PC-9 (cell line): ENCODE measurements at regions not wholly inside any gene's neighbourhood (a gene's known extent, or its start where the extent isn't known, plus 50 kb on each side); places are given as distances from the start of the nearest gene placed in this dataset.

Experiments used
- BruUV-seq: library from RNA; stranded (reverse); fragments of 400-500 nt; replicated peaks from 2 replicates; lab custom pipeline; 2021; lab: Mats Ljungman, UMichigan
- CTCF ChIA-PET: fragments of 300-600 bp; sonication (Branson Sonifier 250); formaldehyde crosslinking; loops from one replicate; lab custom pipeline; 2022; ENCODE audit warnings: antibody characterized with exemption; lab: Charles Lee
- POLR2A ChIA-PET: fragments of 300-600 bp; sonication (Branson Sonifier 250); formaldehyde crosslinking; loops from one replicate; lab custom pipeline; 2022; ENCODE audit warnings: antibody characterized with exemption; ENCODE audit not compliant: unreplicated experiment; lab: Charles Lee
- DNase-seq, 2 experiments: peaks; one replicate each; pipeline versions ENCODE4 v3.0.0 to v3.0.0-alpha.2; 2015 to 2022; ENCODE audit warnings: mixed read lengths in 1 of 2
- H2AFZ ChIP-seq: fragments of 200-600 bp; sonication (generic); 2 replicates; pipeline ENCODE4 v1.8.1; 2017; ENCODE audit warnings: antibody characterized with exemption
- H3F3A ChIP-seq: fragments of 200-600 bp; sonication (generic); 2 replicates; pipeline ENCODE4 v1.8.1; 2017; ENCODE audit warnings: antibody characterized with exemption, mild to moderate bottlenecking, low read depth; ENCODE audit not compliant: insufficient read depth
- H3K27ac ChIP-seq: fragments of 200-600 bp; sonication (generic); 2 replicates; pipeline ENCODE4 v1.6.1; 2016; ENCODE audit warnings: mixed run types
- H3K27me3 ChIP-seq: fragments of 200-600 bp; sonication (generic); 2 replicates; pipeline ENCODE4 v1.6.1; 2016; ENCODE audit warnings: low read depth, mixed run types; ENCODE audit not compliant: insufficient read depth
- H3K36me3 ChIP-seq: fragments of 200-600 bp; sonication (generic); 2 replicates; pipeline ENCODE4 v1.6.1; 2016; ENCODE audit warnings: low read depth, mixed run types
- H3K4me1 ChIP-seq: fragments of 200-600 bp; sonication (generic); replicated peaks from 2 replicates; pipeline ENCODE4 v1.6.1; 2016; ENCODE audit warnings: mixed run types; ENCODE audit not compliant: insufficient read depth
- H3K4me2 ChIP-seq: fragments of 200-600 bp; sonication (generic); 2 replicates; pipeline ENCODE4 v1.6.1; 2017; ENCODE audit warnings: mixed run types
- H3K4me3 ChIP-seq: fragments of 200-600 bp; sonication (generic); 2 replicates; pipeline ENCODE4 v1.6.1; 2016; ENCODE audit warnings: mixed run types
- H3K79me2 ChIP-seq: fragments of 200-600 bp; sonication (generic); 2 replicates; pipeline ENCODE4 v1.6.1; 2017; ENCODE audit warnings: low read depth, mixed run types
- H3K9me2 ChIP-seq: fragments of 200-600 bp; sonication (generic); 2 replicates; pipeline ENCODE4 v1.8.1; 2017; ENCODE audit warnings: mild to moderate bottlenecking; ENCODE audit not compliant: insufficient read depth
- H3K9me3 ChIP-seq: fragments of 200-600 bp; sonication (generic); 2 replicates; pipeline ENCODE4 v1.8.1; 2016; ENCODE audit warnings: low read depth; ENCODE audit not compliant: insufficient read depth
- H4K20me1 ChIP-seq: fragments of 200-600 bp; sonication (generic); 2 replicates; pipeline ENCODE4 v1.8.1; 2017; ENCODE audit not compliant: insufficient read depth
- CTCF ChIP-seq: fragments of 200-600 bp; sonication (generic); conservative IDR thresholded peaks from 2 replicates; pipeline ENCODE4 v1.6.1; 2017; ENCODE audit warnings: mixed run types, antibody characterized with exemption, mild to moderate bottlenecking, moderate library complexity
- EZH2 ChIP-seq: fragments of 200-600 bp; sonication (generic); IDR thresholded peaks from 2 replicates; pipeline ENCODE4 v1.8.0; 2017; ENCODE audit warnings: antibody characterized with exemption, low read depth
- intact Hi-C: fragments of 100-400 bp; cut with micrococcal nuclease; formaldehyde crosslinking; loops from one replicate; pipeline ENCODE4 v1.10.0; 2022; ENCODE audit not compliant: unreplicated experiment

DNA sequence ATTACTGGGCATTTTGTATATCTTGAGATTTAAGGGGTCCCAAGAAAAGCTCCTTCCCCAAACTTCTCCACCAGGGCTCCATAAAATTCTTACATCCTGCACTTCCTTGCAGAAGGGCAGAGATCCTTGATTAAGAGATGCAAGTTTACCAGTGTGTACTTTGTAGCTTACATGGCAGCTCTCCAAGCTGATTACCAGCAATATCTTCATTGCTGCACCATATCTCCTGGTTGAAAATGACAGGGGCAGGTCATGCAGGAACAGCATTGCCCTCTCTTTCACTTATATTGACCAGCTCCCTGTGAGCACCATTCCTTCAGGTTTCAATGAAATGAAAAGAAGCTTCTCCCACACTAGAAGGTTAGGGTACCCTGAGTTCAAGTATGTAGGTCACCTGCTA is 184.6 kb upstream of the PHYHIPL start:
- intact Hi-C loops: no loop called here
- H3K4me3 ChIP-seq: no peak overlapping the region
- no peaks in the 10 kb centered on the region for H3K79me2 ChIP-seq
- no peaks in the 10 kb centered on the region for H3K9me2 ChIP-seq
- ChIA-PET POLR2A (no interaction called here), CTCF (no interaction called here)
- no peaks in the 10 kb centered on the region for H3K9me3 ChIP-seq
- H3K27ac ChIP-seq: no peak overlapping the region
- no peaks in the 10 kb centered on the region for H4K20me1 ChIP-seq
- H3K27me3 ChIP-seq: no peaks in the 10 kb centered on the region
- TF ChIP-seq CTCF: no peak
- TF ChIP-seq EZH2: no peak
- no TSS peak for BruUV-seq
- H3K4me2 ChIP-seq: no peak overlapping the region
- H3K36me3 ChIP-seq: no peaks in the 10 kb centered on the region
- DNase-seq: no peak
- H3K4me1 ChIP-seq: no peaks in the 10 kb centered on the region
- no peak overlapping the region for H2AFZ ChIP-seq
- no peaks in the 10 kb centered on the region for H3F3A ChIP-seq

GRCh38 chr10:58992830-58993460 is 183.5 kb upstream of the PHYHIPL start:
- H3K4me2 ChIP-seq: no peak overlapping the region
- no peaks in the 10 kb centered on the region for H3F3A ChIP-seq
- no peaks in the 10 kb centered on the region for H3K4me1 ChIP-seq
- H2AFZ ChIP-seq: no peak overlapping the region
- no peaks in the 10 kb centered on the region for H3K9me3 ChIP-seq
- no peaks in the 10 kb centered on the region for H3K36me3 ChIP-seq
- H3K27me3 ChIP-seq: no peaks in the 10 kb centered on the region
- POLR2A ChIA-PET: no interaction called here
- BruUV-seq: no TSS peak
- H3K79me2 ChIP-seq: no peaks in the 10 kb centered on the region
- CTCF ChIA-PET: no interaction called here
- H4K20me1 ChIP-seq: no peaks in the 10 kb centered on the region
- DNase-seq: no peak
- no peak overlapping the region for H3K27ac ChIP-seq
- H3K4me3 ChIP-seq: no peak overlapping the region
- intact Hi-C loops: no loop called here
- TF ChIP-seq EZH2 (no peak), CTCF (no peak)
- H3K9me2 ChIP-seq: no peaks in the 10 kb centered on the region

DNA sequence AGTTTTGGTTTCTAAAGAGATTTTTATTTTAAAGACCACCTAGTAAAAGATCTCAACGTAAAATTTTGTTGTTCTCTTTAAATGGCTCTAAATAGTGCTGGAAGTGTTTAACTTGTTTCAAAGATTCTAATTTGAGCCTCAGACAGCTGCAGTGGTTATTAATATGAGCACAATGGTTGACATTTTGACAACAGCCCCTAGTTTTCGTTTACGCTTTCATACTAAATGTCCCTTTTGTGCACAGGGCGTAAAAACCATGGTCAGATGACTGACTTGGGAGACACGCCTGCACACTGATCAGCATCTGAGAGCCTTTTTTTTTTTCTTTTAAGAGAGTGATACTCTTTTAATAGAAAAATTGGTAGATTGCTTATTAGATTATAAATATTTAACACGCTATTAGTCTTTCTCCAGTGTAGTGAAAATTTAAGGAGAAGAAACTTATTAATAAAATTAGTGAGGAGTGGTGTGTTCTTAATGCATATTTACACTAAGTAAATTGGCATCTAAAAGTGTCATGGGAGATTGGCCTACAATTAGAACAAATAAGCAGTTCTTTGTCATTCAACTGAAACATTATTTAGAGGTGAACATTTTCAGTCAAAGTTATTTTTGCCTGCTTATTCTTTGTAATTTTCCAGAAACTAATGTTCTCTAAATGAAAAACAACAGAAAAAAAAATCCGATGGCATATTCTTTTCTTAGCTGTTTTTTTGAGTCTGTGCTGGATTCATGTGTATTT is 182.8 kb upstream of the PHYHIPL start:
- no peaks in the 10 kb centered on the region for H3K9me3 ChIP-seq
- ChIA-PET CTCF (no interaction called here), POLR2A (no interaction called here)
- H3K4me2 ChIP-seq: no peak overlapping the region
- intact Hi-C loops: no loop called here
- no peaks in the 10 kb centered on the region for H3K36me3 ChIP-seq
- no peaks in the 10 kb centered on the region for H3K4me1 ChIP-seq
- BruUV-seq: no TSS peak
- DNase-seq: no peak
- no peaks in the 10 kb centered on the region for H4K20me1 ChIP-seq
- H3K4me3 ChIP-seq: no peak overlapping the region
- TF ChIP-seq CTCF (no peak), EZH2 (no peak)
- no peaks in the 10 kb centered on the region for H3K9me2 ChIP-seq
- H3F3A ChIP-seq: no peaks in the 10 kb centered on the region
- no peak overlapping the region for H2AFZ ChIP-seq
- H3K79me2 ChIP-seq: no peaks in the 10 kb centered on the region
- no peak overlapping the region for H3K27ac ChIP-seq
- H3K27me3 ChIP-seq: no peaks in the 10 kb centered on the region
